Activated naive CD4-positive, alpha-beta T cell treated with Interleukin-2 at 50 U/mL for 16 hours (primary cell): ENCODE measurements at regions not wholly inside any gene's neighbourhood (a gene's known extent, or its start where the extent isn't known, plus 50 kb on each side); places are given as distances from the start of the nearest gene placed in this dataset.

ENCODE experiments used
- DNase-seq: peaks from one replicate; pipeline ENCODE4 v3.0.0-alpha.2; 2020

DNA sequence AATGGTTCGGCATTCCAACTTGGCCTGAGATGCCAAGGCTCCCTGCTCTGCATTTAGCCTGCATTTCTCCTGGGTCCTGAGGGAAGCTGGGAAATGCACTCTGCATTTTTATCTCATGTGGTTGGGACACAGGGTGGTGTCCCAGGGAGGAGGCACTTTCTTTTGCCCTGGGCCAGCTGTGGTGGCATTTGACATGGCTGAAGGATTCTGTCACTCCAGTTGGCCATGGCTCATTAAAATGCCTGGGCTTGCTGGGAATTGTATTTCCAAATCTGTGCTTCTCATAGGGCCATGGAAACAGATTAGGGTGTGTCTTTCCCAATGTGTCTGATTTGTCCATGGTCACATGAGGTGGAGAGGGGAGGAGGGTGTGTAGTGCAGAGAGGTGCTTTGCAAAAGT lies 128.3 kb upstream of the RGMA start:
- DNase-seq, result no peak

- DNase-seq, result no peak
These were observed 125.1 kb upstream of the RGMA start for GRCh38 chr15:93214106-93214505.

DNA sequence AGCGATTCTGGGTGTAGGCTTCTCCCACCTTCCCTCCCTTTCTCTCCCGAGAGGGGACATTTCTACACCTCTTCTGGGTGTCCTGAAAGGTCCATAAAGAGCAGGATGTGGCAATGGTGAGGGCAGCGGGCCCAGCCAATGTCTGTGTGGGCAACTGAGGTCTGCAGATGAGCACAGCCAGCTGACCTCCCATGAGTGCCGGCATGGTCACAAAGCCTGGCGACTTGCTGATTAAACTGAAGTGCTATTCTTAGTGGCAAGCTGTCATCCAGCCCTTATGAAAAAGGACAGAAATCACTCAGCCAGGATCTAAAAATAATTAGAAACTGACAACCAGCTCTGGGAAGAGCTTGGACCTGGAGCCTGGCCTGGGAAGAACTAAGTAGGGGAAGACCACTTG lies 124.3 kb upstream of the RGMA start:
- no peak for DNase-seq

GRCh38 chr15:93212578-93212977 lies 123.6 kb upstream of the RGMA start:
- DNase-seq, result no peak

GRCh38 chr15:93210995-93211394 lies 122.0 kb upstream of the RGMA start:
- no peak for DNase-seq

- no peak for DNase-seq
These were observed 120.9 kb upstream of the RGMA start for GRCh38 chr15:93209690-93210445.

DNA sequence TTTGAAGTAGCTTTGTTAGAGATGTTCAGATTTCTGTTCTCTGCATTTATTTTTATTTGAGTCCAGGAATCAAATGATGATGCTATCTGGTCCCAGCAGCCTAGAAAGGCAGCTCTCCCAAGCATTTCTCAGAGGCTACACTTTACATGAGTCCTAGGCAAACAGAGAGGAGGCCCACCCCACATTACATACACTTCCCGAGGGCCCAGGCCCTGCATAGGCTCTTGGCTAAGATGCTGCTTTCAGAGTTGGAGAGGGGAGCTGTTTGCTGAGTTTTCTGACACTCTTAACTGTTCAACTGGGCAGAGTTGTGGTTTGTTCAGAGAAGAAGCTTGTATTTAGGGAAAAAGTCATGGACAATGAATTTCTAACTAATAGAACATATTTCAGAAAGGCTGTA lies 117.9 kb upstream of the RGMA start:
- DNase-seq, result no peak

DNA sequence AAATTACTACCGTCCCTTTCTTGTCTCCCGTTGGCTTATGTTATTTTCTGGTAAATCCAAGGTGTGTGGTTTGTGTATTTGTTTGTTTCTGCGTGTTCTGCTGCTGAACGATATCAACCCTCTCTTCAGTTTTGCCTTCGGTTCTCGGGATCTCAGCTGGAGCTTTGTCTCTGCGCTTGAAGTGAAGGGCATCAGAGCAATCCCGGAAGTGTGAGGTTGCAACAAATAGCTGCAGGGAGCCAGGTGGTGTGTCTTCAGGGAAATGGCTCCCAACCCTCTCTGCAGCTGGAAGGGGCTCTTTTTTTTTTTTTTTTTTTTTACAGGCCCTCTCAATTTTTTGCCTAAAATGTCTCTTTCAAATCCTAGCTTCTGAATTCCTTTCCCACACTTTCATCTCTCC lies 116.4 kb upstream of the RGMA start:
- DNase-seq, result no peak

- no peak for DNase-seq
These were observed 114.0 kb upstream of the RGMA start for GRCh38 chr15:93203036-93203435.

DNA sequence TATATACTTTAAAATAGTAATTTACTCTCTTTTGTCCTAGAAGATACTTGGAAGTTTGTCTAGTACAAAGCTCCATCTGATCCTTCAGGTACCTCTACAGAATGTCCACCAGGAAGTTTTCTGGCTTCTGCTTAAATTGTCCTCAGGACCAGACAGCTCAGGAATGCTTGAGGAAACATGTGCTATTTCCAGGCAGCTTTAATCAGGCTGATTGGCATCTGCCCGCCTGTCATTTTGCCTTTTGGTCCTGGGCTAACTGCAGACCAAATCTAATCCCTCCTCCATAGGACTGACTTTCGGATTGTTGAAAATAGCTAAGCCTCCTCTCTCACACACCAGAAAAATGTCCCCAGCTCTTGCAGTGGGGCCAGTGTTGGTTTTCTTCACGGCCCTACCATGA lies 113.4 kb upstream of the RGMA start:
- no peak for DNase-seq

DNA sequence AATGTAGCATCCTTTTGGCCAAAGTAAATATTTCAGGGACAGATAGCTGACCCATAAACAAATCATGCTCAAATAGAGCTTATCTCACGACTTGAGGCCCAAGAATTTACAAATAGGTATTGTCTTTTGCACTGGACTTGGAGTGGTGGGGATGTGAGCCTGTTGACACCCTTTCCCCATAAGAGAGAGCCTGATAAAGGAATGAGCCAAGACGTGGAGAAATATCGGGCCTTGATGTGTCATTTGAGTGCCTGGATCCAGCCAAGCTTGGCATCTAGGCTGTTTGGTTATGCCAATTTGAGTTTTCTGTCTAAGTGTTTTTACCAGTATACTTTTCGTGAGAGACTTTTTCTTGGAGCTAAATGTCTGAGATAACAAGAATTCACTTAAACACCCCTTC lies 112.9 kb upstream of the RGMA start:
- DNase-seq, result no peak

DNA sequence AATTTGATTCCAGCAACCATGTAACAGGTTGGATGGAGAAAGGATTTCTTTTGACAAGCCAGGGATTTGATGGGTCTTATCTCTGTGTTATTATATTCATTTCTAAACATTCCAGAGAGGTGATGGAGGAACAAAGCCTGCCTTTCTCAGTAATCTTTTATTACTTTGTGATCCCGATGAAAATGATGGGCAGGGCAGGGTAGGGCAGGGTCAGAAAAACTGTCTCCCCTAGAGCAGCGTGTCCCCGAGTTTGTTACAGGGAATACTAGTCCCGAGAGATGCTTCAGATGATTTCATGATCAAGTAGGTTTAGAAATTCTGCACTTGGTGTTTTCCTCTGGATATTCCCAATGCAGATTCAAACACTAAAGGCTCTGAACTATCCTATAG lies 111.8 kb upstream of the RGMA start:
- DNase-seq, result no peak

DNA sequence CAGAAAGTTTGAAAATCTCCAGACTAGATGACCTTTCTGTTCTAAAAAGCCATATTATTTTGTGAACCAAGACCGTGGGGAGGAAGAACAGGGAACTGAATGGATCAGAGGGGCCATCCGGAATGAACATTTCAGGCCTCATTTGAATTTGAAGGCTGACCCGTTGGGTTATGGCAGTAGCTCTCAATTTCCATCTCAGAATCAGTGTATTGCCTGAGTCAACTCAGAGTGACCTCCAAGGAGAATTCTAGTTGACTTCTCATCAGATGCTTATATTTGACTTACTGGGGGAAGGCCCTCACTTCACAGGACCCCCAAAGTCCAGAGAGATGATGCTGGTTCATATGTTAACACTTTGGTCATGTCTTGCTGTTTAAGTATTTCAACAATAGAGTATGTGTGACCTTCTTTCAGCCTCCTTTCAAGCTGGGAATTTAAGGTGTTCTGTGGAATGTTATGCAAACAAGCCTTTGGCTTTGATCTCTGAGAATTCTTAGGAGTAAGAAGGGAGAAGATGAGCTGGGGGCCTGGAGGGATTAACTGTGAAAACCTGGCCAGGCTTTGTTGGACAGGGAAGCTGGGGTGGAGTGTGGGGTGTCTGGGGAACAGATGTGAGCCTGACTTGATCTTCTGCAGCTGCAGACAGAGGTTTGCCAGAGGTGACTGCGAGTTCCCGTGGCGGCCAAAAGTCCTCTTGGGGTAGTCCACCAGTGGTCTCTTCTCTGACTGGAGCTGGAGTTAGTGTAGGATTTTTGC lies 111.2 kb upstream of the RGMA start:
- DNase-seq, result no peak

DNA sequence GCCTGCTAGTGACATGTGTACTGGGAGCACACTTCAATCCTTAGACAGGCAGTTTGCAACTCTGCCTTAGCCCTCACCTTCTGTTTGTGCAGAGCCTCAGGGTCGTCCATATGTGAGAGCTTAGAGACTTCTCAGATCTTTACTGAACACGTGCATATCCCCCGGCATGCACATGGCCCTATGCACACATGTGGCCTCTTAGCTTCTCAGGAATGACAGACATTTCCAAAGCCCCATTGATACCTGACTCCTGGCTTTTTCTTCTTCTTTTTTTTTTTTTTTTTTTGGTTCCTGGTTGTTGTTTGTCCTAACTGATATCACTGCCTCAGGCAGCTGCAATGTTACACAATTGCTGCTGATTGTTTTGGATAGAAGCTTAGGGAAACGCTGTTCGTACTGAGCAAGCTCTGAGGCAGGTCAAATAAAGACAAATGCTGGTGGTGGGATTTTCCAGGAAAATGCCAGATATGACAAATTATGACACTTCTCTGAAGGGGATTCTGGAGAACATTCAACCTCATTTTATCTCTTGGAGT lies 107.2 kb upstream of the RGMA start:
- DNase-seq, result no peak

DNA sequence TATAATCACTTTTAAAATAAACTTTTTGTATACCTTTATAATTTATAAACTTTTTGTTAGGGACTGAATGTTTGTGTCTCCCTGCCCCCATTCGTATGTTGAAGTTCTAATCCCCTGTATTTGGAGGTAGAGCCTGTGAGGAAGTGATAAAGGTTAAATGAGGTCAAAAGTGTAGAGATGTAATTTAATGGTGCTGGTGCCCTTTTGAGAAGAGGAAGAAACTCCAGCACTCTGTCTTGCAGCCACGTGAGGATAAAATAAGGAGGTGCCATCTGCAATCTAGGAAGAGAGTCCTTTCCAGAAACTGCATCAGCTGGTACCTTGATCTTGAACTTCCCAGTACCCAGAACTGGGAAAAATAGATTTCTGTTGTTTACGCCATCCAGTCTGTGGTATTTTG lies 106.1 kb upstream of the RGMA start:
- no peak for DNase-seq

GRCh38 chr15:93190238-93190637 lies 101.2 kb upstream of the RGMA start:
- no peak for DNase-seq

GRCh38 chr15:93189561-93189960 lies 100.5 kb upstream of the RGMA start:
- no peak for DNase-seq

DNA sequence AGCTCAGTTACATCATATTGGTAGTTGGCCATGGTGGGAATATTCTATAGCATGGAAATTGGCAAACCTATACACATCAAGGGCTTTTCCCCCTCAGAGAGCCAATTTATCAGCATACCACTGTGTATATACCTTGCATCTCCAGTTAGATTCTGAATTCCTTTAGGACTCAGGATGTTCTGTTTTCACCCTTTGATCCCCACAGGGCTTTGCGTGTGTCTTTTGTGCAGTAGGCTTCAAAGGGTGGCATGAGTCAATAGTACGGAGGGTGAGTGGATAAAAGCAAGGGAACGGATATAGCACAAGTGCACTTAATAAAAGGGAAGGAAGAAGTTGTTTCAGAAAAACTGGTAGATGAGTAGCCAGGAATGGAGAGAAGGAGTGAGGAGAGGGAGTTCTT lies 99.2 kb upstream of the RGMA start:
- no peak for DNase-seq

- DNase-seq, result no peak
These were observed 96.8 kb upstream of the RGMA start for GRCh38 chr15:93185796-93186195.

GRCh38 chr15:93182703-93183205 lies 93.7 kb upstream of the RGMA start:
- no peak for DNase-seq

DNA sequence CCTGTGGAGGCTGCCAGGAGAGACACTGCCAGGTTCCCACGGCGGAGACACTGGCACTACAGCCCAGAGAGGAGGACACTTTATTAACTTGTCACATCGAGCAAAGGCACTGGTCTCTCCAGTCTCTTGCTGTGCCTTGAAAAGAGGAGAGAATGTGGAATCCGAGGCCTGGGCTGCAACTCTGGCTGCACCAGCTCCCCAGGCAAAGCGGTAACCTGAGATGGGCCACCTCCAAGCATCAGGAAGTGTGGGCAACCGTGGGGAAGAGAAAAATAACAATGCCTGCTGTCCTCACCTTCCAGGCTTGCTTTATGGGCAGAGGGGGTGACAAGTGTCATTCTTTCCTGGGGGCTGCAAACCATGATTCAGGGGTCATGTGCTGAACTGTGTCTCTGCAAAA lies 91.6 kb upstream of the RGMA start:
- DNase-seq, result no peak

GRCh38 chr15:93180128-93180527 lies 91.1 kb upstream of the RGMA start:
- DNase-seq, result no peak

DNA sequence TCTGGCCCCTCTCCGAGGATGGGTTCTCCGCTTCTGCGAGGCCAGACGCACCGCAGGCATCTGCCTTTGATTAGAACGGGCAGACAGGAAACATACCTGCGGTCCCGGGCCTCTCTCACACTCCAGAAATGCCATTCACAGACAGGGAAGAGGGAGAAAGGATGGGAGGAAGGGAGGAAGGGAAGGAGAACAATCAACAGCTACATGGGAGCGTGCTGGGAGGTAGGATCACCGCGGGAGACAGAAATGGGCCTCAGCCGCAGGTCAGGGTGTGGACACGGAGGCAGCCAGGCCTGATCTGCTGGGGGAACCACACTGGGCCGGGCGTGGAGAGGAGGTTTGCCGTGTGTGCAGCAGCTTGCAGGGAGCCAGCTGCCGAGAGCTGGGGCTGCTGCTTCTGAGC lies 90.7 kb upstream of the RGMA start:
- DNase-seq, result no peak

DNA sequence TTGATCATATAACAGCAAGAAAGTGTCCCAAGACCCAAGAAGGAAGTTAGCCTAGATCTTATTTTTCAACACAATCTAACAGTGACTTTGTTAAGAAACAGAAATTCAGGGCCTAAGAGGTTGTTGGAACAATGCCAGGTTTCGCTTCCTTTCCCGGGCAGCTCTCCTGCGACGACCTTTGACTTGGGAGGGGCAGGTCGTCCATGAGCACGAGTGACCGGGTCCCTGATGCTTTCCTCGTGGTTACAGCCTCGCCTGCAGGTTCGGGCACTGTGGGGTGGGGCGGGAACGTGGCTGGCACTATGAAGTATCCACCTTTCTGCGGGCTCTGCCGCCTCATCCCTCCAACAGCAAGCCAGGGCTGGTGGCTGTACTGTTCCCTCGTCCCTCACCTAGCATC lies 90.1 kb upstream of the RGMA start:
- DNase-seq, result no peak
